Right atrium auricular region (tissue), 2 donors: ENCODE measurements at regions not wholly inside any gene's neighbourhood (a gene's known extent, or its start where the extent isn't known, plus 50 kb on each side); places are given as distances from the start of the nearest gene placed in this dataset.
"Not testable (repeated sequence)": the region's sequence is repeated elsewhere in the genome, so short reads cannot be mapped to it uniquely, and the experiment has no call there.

ENCODE experiments used
- DNase-seq: peaks from one replicate; pipeline ENCODE4 v3.0.0-alpha.2; 2019; ENCODE audit warnings: low spot score
- H3K27ac ChIP-seq, 2 donors: fragments of 200-600 bp; sonication (generic); 1 replicate in 1 of 2; 2 replicates in 1 of 2; pipeline ENCODE4 v1.5.1; 2016 to 2019
- H3K27me3 ChIP-seq, 2 donors: fragments of 200-600 bp; sonication (generic); one replicate each; pipeline versions ENCODE4 v1.5.1 to v1.6.0; 2017 to 2019
- H3K36me3 ChIP-seq: fragments of 200-600 bp; sonication (generic); one replicate; pipeline ENCODE4 v1.5.1; 2016
- H3K4me1 ChIP-seq, 2 donors: fragments of 200-600 bp; sonication (generic); one replicate each; pipeline versions ENCODE4 v1.5.1 to v1.6.0; 2017 to 2019
- H3K4me3 ChIP-seq, 2 donors: fragments of 200-600 bp; sonication (generic); 1 replicate in 1 of 2; 2 replicates in 1 of 2; pipeline ENCODE4 v1.5.1; 2017 to 2019; ENCODE audit warnings: mild to moderate bottlenecking in 1 of 2, moderate library complexity in 1 of 2
- H3K9me3 ChIP-seq, 2 donors: fragments of 200-600 bp; sonication (generic); one replicate each; pipeline ENCODE4 v1.5.1; 2019
- TF ChIP-seq, protein P1 (sequence below), 2 donors: fragments of 200-600 bp; sonication (generic); IDR thresholded peaks; one replicate each; pipeline ENCODE4 v1.5.1; 2019; ENCODE audit warnings: antibody characterized with exemption in 2 of 2

DNA sequence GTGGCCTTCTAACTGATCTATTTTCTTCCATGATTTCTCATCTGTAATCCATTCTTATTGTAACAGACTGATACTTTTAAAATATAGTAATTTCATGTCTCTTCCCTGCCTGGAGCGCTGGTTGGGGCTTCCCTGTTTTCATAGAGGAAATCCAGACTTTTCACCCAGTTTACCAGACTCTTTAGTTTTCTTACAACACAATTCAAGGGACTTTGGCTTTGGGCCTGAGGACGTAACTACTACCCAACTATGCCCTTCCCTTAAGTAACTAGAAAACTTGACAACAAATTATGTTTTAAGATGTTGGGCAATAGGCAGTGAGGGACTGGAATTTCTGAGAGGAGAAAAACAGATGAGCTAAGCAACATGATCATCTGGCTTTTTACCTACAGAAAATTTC, 289.6 kb downstream of the FGF10 start:
- Histone ChIP-seq H3K4me1 (no peaks in the 10 kb centered on the region), H3K4me3 (no peak overlapping the region), H3K27ac (no peak overlapping the region), H3K36me3 (no peaks in the 10 kb centered on the region), H3K9me3 (no peaks in the 10 kb centered on the region), H3K27me3 (no peaks in the 10 kb centered on the region)
- no peak for DNase-seq
- TF ChIP-seq, protein P1, sequence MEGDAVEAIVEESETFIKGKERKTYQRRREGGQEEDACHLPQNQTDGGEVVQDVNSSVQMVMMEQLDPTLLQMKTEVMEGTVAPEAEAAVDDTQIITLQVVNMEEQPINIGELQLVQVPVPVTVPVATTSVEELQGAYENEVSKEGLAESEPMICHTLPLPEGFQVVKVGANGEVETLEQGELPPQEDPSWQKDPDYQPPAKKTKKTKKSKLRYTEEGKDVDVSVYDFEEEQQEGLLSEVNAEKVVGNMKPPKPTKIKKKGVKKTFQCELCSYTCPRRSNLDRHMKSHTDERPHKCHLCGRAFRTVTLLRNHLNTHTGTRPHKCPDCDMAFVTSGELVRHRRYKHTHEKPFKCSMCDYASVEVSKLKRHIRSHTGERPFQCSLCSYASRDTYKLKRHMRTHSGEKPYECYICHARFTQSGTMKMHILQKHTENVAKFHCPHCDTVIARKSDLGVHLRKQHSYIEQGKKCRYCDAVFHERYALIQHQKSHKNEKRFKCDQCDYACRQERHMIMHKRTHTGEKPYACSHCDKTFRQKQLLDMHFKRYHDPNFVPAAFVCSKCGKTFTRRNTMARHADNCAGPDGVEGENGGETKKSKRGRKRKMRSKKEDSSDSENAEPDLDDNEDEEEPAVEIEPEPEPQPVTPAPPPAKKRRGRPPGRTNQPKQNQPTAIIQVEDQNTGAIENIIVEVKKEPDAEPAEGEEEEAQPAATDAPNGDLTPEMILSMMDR (IDR thresholded peaks at IDR 0.05): no peak

DNA sequence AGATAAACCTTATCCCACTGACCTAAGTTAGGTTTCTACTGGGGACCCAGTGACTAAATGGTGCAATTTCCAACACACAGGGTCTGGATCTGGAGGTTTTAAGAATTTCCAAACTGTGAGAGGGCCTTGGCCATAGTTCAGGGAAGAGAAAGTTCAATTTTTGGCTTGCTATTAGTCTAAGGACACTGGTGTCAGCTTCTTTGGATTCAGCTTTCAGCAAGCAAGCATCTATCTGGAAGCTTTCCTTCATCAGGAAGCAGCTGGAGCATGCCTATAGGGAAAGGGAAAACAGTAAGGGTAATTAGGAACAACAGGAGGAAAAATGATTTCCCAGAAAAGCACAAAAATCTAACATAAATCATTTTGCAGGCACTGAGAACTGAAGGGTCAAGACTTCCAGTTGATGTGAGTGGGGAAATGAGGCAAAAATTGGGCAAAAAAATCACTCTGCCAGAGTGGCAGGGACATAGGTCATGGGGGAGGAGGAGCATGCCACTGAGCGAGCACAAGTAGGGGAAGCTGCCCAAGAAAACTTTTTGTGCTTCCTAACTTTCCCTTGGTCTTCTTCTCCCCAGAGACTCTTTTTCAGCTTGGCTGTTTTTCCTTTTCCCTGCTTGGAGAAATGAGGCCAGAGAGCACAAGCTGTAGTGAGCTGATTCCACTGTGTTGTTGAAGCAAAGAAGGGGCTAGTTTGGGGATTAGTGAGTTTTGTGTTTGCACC, 299.6 kb downstream of the FGF10 start:
- TF ChIP-seq, protein P1 (IDR thresholded peaks at IDR 0.05): no peak
- H3K4me1 ChIP-seq: no peaks in the 10 kb centered on the region
- H3K4me3 ChIP-seq: no peak overlapping the region
- no peaks in the 10 kb centered on the region for H3K27me3 ChIP-seq
- no peaks in the 10 kb centered on the region for H3K9me3 ChIP-seq
- no peaks in the 10 kb centered on the region for H3K36me3 ChIP-seq
- peak overlapping the region in 1 of 2 donors; percentile 19 for H3K27ac ChIP-seq
- no peak for DNase-seq

DNA sequence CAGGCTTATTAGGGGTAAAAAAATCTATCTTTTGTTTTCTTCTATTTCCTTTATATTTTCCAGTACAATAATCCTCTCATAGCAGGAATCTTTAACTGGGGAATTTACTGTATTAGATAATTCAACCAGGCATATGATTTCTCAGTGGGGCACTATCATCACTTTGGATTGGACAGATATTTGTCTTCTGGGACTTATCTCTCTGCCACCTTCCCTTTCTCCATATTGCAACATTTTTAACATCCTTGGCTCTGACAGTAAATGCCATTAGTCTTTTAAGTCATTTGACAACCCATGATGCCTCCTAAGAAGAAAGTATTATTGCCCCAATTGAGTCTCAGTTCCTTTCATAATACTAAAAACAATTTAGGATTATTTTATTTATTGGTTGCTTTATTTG, 304.1 kb downstream of the FGF10 start:
- DNase-seq: no peak
- Histone ChIP-seq H3K27me3 (no peaks in the 10 kb centered on the region), H3K9me3 (no peaks in the 10 kb centered on the region), H3K36me3 (no peaks in the 10 kb centered on the region), H3K27ac (no peak overlapping the region), H3K4me3 (no peak overlapping the region), H3K4me1 (no peaks in the 10 kb centered on the region)
- TF ChIP-seq, protein P1 (IDR thresholded peaks at IDR 0.05): no peak

DNA sequence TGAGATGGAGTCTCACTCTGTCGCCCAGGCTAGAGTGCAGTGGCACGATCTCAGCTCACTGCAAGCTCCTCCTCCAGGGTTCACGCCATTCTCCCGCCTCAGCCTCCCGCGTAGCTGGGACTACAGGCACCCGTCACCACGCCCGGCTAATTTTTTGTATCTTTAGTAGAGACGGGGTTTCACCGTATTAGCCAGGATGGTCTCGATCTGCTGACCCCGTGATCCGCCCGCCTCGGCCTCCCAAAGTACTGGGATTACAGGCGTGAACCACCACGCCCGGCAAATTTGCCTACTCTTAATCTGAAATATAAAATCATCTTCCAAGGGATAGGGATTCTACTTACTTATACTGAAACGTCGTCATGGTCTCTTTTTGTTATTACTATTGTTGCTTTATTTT, 314.7 kb downstream of the FGF10 start:
- not testable (repeated sequence) for H3K36me3 ChIP-seq, H3K9me3 ChIP-seq, DNase-seq, H3K4me3 ChIP-seq, H3K27ac ChIP-seq, H3K27me3 ChIP-seq, H3K4me1 ChIP-seq

DNA sequence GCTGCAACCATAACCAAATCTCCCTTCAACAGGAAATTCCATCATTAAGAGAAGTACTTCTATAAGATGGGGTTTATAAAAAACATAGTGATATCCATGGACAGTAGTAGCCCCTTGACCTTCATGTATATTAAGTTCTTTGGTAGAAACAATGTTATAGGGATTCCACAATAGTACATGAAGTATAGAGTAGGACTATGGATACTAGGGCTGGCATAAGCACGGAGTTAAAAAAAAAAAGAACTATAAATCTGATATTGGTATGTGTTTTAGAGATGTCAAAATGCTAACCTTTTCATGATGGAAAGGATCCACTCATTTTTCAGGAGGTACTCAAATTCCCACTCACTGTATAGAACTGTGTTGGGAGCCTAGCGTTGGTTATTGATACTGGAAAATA, 337.6 kb downstream of the FGF10 start:
- H3K4me3 ChIP-seq: no peak overlapping the region
- H3K27me3 ChIP-seq: no peaks in the 10 kb centered on the region
- H3K27ac ChIP-seq: no peak overlapping the region
- no peak for DNase-seq
- no peaks in the 10 kb centered on the region for H3K9me3 ChIP-seq
- TF ChIP-seq, protein P1 (IDR thresholded peaks at IDR 0.05): no peak
- no peaks in the 10 kb centered on the region for H3K36me3 ChIP-seq
- no peaks in the 10 kb centered on the region for H3K4me1 ChIP-seq

DNA sequence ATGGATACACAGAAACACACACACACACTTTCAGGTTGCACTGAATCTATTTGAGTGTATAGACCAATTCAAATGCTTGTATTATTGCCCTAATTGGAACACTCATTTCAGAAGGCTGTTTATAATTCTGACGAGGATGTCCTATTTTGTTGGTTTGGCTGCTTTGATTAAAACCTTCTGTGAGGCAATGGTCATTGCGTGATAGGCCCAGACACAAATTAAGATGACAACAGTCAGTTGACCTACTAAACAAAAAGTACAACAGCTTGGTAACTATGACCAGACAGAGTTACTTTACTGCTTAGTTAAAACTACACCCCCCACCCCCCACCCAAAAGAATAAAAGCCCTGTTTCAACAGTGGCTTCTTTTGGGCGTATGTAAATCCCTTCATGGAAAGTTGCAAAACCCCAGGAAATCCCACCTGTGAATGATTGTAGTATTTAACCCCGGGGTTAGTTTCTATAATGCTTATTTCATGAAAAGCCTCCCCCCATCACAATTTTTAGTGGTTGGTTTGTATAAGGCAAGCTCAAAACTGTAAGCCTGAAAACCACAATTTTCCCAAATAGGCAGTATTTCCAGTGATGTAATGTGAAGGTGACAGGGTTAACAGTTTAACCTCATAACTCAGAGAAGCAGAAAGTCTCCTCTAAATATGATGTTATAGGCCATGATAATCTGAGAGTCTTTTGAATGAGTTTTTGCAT, 340.8 kb downstream of the FGF10 start:
- no peak for DNase-seq
- no peaks in the 10 kb centered on the region for H3K27me3 ChIP-seq
- no peaks in the 10 kb centered on the region for H3K36me3 ChIP-seq
- H3K27ac ChIP-seq: no peak overlapping the region
- H3K4me1 ChIP-seq: no peaks in the 10 kb centered on the region
- TF ChIP-seq, protein P1 (IDR thresholded peaks at IDR 0.05): no peak
- no peak overlapping the region for H3K4me3 ChIP-seq
- H3K9me3 ChIP-seq: peaks cover 0 to 6% of the 10 kb centered on the region in 2 donors
